ENCODE measurements at regions not wholly inside any gene's neighbourhood (a gene's known extent, or its start where the extent isn't known, plus 50 kb on each side); places are given as distances from the start of the nearest gene placed in this dataset.
"Not testable (repeated sequence)": the region's sequence is repeated elsewhere in the genome, so short reads cannot be mapped to it uniquely, and the experiment has no call there.

DNA sequence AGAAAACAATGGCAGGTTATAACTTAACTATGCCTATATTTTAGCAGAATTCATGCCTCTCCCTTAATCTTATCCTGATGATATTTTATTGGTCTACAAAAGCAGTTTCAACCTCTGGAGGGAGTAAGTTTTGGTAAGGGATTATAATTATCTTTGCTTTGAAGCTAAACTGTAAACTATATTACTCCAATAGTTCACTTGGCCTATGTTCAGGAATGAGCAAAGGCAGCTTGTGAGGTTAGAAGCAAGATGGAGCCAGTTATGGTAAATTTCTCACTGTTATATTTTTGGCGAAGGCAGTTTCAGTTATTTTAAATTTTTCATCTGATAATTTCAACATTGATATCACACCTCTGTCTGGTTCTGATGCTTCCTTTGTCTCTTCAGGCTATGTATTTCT is 192.5 kb upstream of the RGPD4 start:
- no peak for DNase-seq

- no peak for DNase-seq
These were observed 190.8 kb upstream of the RGPD4 start for GRCh38 chr2:107635883-107636282.

DNA sequence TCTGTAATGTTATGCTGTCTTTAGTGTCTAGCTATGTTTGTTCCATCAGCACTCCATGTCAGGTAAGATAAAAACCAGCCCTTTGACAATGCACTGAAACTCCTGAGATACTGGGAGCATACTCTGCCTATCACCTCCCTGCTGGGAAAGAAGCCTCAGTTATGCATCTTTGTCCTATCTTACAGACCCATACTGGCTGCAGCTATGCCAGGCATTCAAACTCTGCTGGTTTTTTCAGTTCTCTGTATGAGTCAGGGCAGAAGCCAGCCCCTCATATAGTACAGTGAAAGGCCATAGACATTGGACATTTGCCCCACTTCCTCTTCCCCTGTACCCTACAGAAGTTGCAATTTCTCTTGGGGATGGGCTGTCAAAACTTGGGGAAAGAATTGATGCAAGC is 181.1 kb upstream of the RGPD4 start:
- DNase-seq = no peak

DNA sequence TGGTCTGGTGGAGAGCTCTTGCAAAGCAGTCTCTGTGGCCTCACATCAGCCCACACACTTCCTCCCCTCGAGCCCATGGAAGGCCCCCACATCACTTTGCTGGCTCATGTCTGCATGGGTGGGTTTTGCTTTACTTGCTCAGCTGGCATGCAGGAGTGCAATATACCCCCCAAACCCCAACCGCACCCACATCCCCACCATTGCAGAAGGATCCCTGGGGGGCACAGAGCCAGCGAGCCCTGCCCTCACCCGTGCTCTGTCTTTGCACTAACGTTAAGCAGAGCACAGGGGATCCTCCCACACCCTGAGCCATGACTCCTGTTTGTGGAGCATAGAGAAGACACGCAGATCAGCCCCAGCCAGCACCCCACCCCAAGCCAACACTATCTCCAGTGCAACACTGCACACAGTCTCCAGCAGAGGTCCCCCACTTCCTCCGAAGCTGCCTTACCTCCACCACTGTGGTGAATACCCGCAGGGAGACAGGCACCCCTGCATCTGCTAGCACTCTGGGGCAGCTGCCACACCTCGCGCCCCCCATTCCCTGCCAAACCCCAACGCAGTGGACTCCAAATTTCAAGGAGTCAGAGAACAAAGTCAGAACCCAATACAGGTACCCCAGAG is 177.8 kb upstream of the RGPD4 start:
- no peak for DNase-seq

GRCh38 chr2:107657049-107657448 is 169.6 kb upstream of the RGPD4 start:
- no peak for DNase-seq

- no peak for DNase-seq
These were observed 163.1 kb upstream of the RGPD4 start for GRCh38 chr2:107663632-107664031.

DNA sequence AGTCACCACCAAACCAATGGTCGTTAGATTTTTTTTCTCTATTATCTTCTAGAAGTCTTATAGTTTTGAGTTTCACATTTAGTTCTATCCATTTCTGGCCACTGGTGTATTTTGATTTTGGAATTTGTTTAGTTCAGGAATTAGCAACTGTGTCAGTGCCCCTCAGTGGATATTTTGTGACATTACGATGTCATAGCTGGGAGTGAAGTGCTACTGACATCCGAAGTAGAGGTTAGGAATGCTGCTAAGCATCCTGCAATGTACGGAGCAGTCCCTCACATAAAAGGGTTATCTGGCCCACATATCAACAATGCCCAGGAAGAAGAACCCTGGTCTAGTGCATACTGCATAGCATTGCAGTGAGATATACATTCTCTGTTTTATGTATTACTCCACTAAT is 157.4 kb upstream of the RGPD4 start:
- no peak for DNase-seq

GRCh38 chr2:107681936-107682335 is 144.8 kb upstream of the RGPD4 start:
- no peak for DNase-seq

DNA sequence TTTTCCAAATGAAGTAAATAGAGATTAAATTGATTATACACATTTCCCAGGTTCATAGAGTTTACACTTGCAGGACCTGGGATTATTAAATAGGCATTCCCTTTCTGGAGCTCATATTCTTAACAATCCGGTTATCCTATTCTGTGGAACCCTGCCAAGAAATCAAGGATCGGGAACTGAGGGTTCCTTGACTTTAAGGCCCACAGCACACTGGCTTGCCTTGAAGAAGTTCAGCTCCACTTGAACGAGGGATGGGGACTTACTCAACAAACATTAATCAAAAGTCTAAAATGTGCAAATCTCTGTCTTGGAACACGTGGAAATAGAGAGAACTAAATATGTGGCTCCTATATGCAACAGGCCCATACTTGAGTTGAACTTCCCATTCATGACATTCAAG is 142.3 kb upstream of the RGPD4 start:
- no peak for DNase-seq

DNA sequence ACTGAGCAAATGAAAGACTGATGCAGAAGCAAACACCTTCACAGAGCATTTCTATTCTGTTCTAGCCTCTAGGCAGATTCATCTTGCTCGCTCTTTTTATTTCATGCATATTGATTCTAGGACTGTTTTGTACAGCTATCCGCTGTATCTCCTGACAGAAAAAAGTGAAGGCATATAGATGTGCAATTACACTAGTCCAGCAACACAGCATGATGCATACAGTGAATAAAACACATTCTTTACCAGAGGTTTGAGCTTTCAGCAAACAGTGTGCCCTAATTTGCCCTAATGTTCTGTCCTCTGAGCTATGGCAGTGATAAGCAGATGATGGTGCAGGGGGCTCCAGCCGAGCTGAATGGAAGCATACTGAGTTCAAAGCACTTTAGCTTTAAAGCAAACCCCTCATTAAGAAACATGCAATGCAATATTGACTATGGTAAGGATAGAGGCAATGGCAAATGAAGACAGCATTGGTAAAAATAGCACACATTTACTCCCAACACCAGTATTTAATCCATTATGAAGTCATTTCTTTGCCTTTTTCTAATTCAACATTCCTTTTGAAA is 141.2 kb upstream of the RGPD4 start:
- DNase-seq = no peak

- no peak for DNase-seq
These were observed 139.6 kb upstream of the RGPD4 start for GRCh38 chr2:107687073-107687472.

DNA sequence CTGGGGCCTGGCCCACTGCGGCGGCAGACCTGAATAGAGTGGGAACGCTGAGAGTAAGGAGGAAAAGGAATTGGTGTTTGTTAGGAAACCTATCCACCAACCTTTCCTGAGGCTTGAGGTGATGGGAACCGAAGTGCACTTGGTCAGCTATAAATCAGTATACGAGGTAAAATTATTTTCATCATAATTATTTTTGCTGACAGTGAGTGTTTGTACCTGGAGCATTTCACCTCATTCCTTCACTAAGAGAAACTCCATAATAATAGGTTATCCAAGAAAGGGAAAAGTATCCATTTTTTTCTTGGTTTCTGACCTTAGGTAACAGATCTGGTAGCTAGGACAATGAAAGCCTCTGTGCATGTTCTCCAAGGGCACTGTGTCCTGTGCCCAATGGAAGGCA is 138.6 kb upstream of the RGPD4 start:
- no peak for DNase-seq

- DNase-seq = no peak
These were observed 133.1 kb upstream of the RGPD4 start for GRCh38 chr2:107693604-107694003.

DNA sequence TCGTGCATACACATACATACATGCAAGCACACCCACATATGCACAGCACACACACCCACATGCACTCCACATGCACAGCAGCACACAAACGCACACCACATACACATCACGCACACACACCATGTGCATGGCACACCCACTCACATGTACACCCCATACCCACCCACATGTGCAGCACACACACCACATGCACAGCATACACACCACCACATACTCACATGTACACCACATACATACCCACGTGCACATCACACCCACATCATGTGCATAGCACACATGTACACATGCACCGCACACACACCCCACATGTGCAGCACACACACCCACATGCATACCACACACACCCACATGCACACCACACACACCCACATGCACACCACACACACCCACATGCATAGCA is 132.0 kb upstream of the RGPD4 start:
- no peak for DNase-seq

GRCh38 chr2:107697385-107697784 is 129.3 kb upstream of the RGPD4 start:
- no peak for DNase-seq

DNA sequence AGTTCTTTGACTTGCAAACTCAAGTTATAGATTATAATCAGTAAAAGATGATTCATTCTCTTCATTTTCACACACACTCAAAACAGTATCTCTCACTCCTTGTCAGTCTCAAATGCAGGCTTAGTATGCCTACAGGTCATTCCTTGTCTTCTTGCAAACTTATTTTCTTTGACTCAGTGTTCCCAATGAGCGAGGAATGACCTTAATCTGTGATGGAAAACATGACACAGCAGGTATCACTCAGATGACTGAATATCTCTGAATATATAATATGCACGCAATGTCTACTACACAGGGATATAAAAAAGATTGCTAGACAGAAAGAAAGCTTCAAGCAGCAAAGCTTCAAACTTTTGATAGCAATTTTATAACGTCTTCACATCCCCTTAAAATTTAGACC is 127.8 kb upstream of the RGPD4 start:
- no peak for DNase-seq

- DNase-seq = no peak
These were observed 126.6 kb upstream of the RGPD4 start for GRCh38 chr2:107700073-107700472.

- no peak for DNase-seq
These were observed 114.8 kb upstream of the RGPD4 start for GRCh38 chr2:107711941-107712340.

GRCh38 chr2:107712857-107713256 is 113.8 kb upstream of the RGPD4 start:
- no peak for DNase-seq

- DNase-seq = no peak
These were observed 109.0 kb upstream of the RGPD4 start for GRCh38 chr2:107717661-107718060.

- no peak for DNase-seq
These were observed 107.6 kb upstream of the RGPD4 start for GRCh38 chr2:107719141-107719540.

GRCh38 chr2:107719836-107720235 is 106.9 kb upstream of the RGPD4 start:
- no peak for DNase-seq

GRCh38 chr2:107721178-107721577 is 105.5 kb upstream of the RGPD4 start:
- DNase-seq = no peak

- no peak for DNase-seq
These were observed 105.1 kb upstream of the RGPD4 start for GRCh38 chr2:107721586-107721985.

DNA sequence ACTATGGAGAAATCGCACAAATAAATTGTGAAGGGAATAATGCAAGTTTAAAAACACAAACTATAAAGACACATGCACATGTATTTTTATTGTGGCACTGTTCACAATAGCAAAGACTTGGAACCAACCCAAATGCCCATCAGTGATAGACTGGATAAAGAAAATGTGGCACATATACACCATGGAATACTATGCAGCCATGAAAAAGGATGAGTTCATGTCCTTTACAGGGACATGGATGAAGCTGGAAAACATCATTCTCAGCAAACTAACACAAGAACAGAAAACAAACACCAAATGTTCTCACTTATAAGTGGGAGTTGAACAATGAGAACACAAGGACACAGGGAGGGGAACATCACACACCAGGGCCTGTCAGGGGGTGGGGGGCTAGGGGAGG is 100.9 kb upstream of the RGPD4 start:
- DNase-seq = not testable (repeated sequence)

Measured in C1 segment of cervical spinal cord (tissue), 14 donors.